Kidney (tissue), 13 donors: ENCODE measurements at regions not wholly inside any gene's neighbourhood (a gene's known extent, or its start where the extent isn't known, plus 50 kb on each side); places are given as distances from the start of the nearest gene placed in this dataset.

ENCODE experiments used
- DNase-seq, 5 donors: peaks; one replicate each; pipeline ENCODE4 v3.0.0-alpha.2; 2013 to 2020
- FAIRE-seq: peaks from 2 replicates; lab custom pipeline; 2012; peaks lifted over from hg19 to GRCh38; lab: Jason Lieb, UNC
- H3K27ac ChIP-seq, 2 donors: one replicate each; pipeline ENCODE4 v1.7.0; 2013; ENCODE audit warnings: low read depth in 2 of 2, low read length in 2 of 2, inconsistent platforms in 1 of 2
- H3K27me3 ChIP-seq: one replicate; pipeline ENCODE4 v1.7.1; 2013; ENCODE audit warnings: low read length, inconsistent platforms; ENCODE audit not compliant: control insufficient read depth, insufficient read depth
- H3K36me3 ChIP-seq, 3 donors: one replicate each; pipeline versions ENCODE4 v1.7.0 to v1.7.1; 2013; ENCODE audit warnings: low read length in 3 of 3, control low read depth in 1 of 3, inconsistent platforms in 1 of 3; ENCODE audit not compliant: insufficient read depth in 3 of 3, control insufficient read depth in 2 of 3
- H3K4me1 ChIP-seq, 3 donors: one replicate each; pipeline versions ENCODE4 v1.7.0 to v1.7.1; 2013; ENCODE audit warnings: low read length in 3 of 3, inconsistent platforms in 1 of 3, low read depth in 1 of 3; ENCODE audit not compliant: control insufficient read depth in 2 of 3, insufficient read depth in 2 of 3
- H3K4me3 ChIP-seq, 3 donors: one replicate each; pipeline versions ENCODE4 v1.7.0 to v1.8.1; 2013; ENCODE audit warnings: low read length in 3 of 3, control low read depth in 1 of 3, inconsistent platforms in 1 of 3
- H3K9ac ChIP-seq, 3 donors: one replicate each; pipeline versions ENCODE4 v1.7.0 to v1.7.1; 2013; ENCODE audit warnings: low read length in 3 of 3, control low read depth in 1 of 3, inconsistent platforms in 1 of 3
- H3K9me3 ChIP-seq, 3 donors: one replicate each; pipeline versions ENCODE4 v1.7.0 to v1.7.1; 2013; ENCODE audit warnings: low read length in 3 of 3, control low read depth in 1 of 3, inconsistent platforms in 1 of 3; ENCODE audit not compliant: control insufficient read depth in 2 of 3, insufficient read depth in 1 of 3
- CTCF ChIP-seq: IDR thresholded peaks from 3 replicates; pipeline ENCODE4 v1.5.1; 2012; ENCODE audit warnings: mild to moderate bottlenecking, moderate library complexity, borderline replicate concordance; ENCODE audit not compliant: insufficient read depth; ENCODE audit errors: extremely low read depth
- intact Hi-C: fragments of 100-400 bp; cut with DNase I; formaldehyde crosslinking; loops from one replicate; pipeline ENCODE4 v1.11.1; 2022
- donor health status: control.
- donor health status: control.
- donor health status: control.
- donor health status: control.
- donor health status: control.
- donor health status: DM: yes; HTN: yes; CAD: no.
- donor health status: Normal renal cell carcinoma (clear cell type).

GRCh38 chr22:47587361-47587760, 824.9 kb downstream of the TBC1D22A start:
- no peak for TF ChIP-seq CTCF
- Histone ChIP-seq H3K9me3 (peaks cover 0 to 3% (median 3%) of the 10 kb centered on the region in 3 donors), H3K9ac (no peak overlapping the region), H3K36me3 (no peaks in the 10 kb centered on the region), H3K4me1 (no peaks in the 10 kb centered on the region), H3K27me3 (no peaks in the 10 kb centered on the region), H3K4me3 (no peak overlapping the region), H3K27ac (no peak overlapping the region)
- intact Hi-C loops, result no loop called here
- no peak for FAIRE-seq
- DNase-seq, result no peak

- DNase-seq (no peak), FAIRE-seq (no peak)
- intact Hi-C loops, result no loop called here
- no peak overlapping the region for H3K9ac ChIP-seq
- H3K36me3 ChIP-seq, result no peaks in the 10 kb centered on the region
- no peak for TF ChIP-seq CTCF
- H3K4me3 ChIP-seq, result no peak overlapping the region
- no peaks in the 10 kb centered on the region for H3K4me1 ChIP-seq
- no peak overlapping the region for H3K27ac ChIP-seq
- no peaks in the 10 kb centered on the region for H3K27me3 ChIP-seq
- peaks cover 0 to 3% (median 3%) of the 10 kb centered on the region in 3 donors for H3K9me3 ChIP-seq
These were observed 824.5 kb downstream of the TBC1D22A start for GRCh38 chr22:47586946-47587345.

GRCh38 chr22:47586038-47586437, 823.6 kb downstream of the TBC1D22A start:
- H3K9ac ChIP-seq, result no peak overlapping the region
- FAIRE-seq (no peak), DNase-seq (no peak)
- H3K36me3 ChIP-seq, result no peaks in the 10 kb centered on the region
- H3K4me1 ChIP-seq, result no peaks in the 10 kb centered on the region
- peaks cover 2 to 3% (median 3%) of the 10 kb centered on the region in 3 donors for H3K9me3 ChIP-seq
- no peak overlapping the region for H3K27ac ChIP-seq
- no peak for TF ChIP-seq CTCF
- intact Hi-C loops, result no loop called here
- H3K4me3 ChIP-seq, result no peak overlapping the region
- no peaks in the 10 kb centered on the region for H3K27me3 ChIP-seq

GRCh38 chr22:47583959-47584562, 821.6 kb downstream of the TBC1D22A start:
- no peaks in the 10 kb centered on the region for H3K27me3 ChIP-seq
- no peaks in the 10 kb centered on the region for H3K4me1 ChIP-seq
- DNase-seq, result no peak
- H3K36me3 ChIP-seq, result no peaks in the 10 kb centered on the region
- no peak overlapping the region for H3K4me3 ChIP-seq
- intact Hi-C loops, result no loop called here
- FAIRE-seq, result no peak
- H3K9ac ChIP-seq, result no peak overlapping the region
- H3K9me3 ChIP-seq, result peaks cover 2 to 3% (median 3%) of the 10 kb centered on the region in 3 donors
- H3K27ac ChIP-seq, result no peak overlapping the region
- TF ChIP-seq CTCF, result no peak
